HG02571 (cell line): ENCODE measurements at regions not wholly inside any gene's neighbourhood (a gene's known extent, or its start where the extent isn't known, plus 50 kb on each side); places are given as distances from the start of the nearest gene placed in this dataset.

Experiments used
- ATAC-seq: cut with Tn5 transposase; IDR thresholded peaks from one replicate; pipeline ENCODE4 v1.9.1; 2021; ENCODE audit warnings: mild to moderate bottlenecking, moderate library complexity; ENCODE audit not compliant: unreplicated experiment

- ATAC-seq, result no peak
Observed at GRCh38 chr11:91773090-91773489, 451.5 kb upstream of the FAT3 start.

GRCh38 chr11:91771961-91772360 is 452.7 kb upstream of the FAT3 start:
- no peak for ATAC-seq

GRCh38 chr11:91768783-91769182 is 455.8 kb upstream of the FAT3 start:
- ATAC-seq, result no peak

GRCh38 chr11:91763331-91763730 is 461.3 kb upstream of the FAT3 start:
- no peak for ATAC-seq

GRCh38 chr11:91761406-91762025 is 463.1 kb upstream of the FAT3 start:
- ATAC-seq, result no peak

GRCh38 chr11:91756829-91757480 is 467.7 kb upstream of the FAT3 start:
- no peak for ATAC-seq

- no peak for ATAC-seq
Observed at GRCh38 chr11:91755951-91756707, 468.5 kb upstream of the FAT3 start.

- ATAC-seq, result no peak
Observed at GRCh38 chr11:91755526-91755925, 469.1 kb upstream of the FAT3 start.

- ATAC-seq, result no peak
Observed at GRCh38 chr11:91749251-91749650, 475.4 kb upstream of the FAT3 start.

- ATAC-seq, result no peak
Observed at GRCh38 chr11:91742155-91742554, 482.5 kb upstream of the FAT3 start.

- no peak for ATAC-seq
Observed at GRCh38 chr11:91731051-91731450, 493.6 kb upstream of the FAT3 start.

- no peak for ATAC-seq
Observed at GRCh38 chr11:91730620-91731019, 494.0 kb upstream of the FAT3 start.

- ATAC-seq, result no peak
Observed at GRCh38 chr11:91730057-91730456, 494.6 kb upstream of the FAT3 start.

GRCh38 chr11:91717169-91717568 is 507.4 kb upstream of the FAT3 start:
- ATAC-seq, result no peak

GRCh38 chr11:91707652-91708482 is 516.8 kb upstream of the FAT3 start:
- ATAC-seq, result no peak

GRCh38 chr11:91703042-91703441 is 521.6 kb upstream of the FAT3 start:
- no peak for ATAC-seq

- ATAC-seq, result no peak
Observed at GRCh38 chr11:91700854-91701253, 523.8 kb upstream of the FAT3 start.

GRCh38 chr11:91698845-91699244 is 525.8 kb upstream of the FAT3 start:
- ATAC-seq, result no peak

GRCh38 chr11:91694331-91694730 is 530.3 kb upstream of the FAT3 start:
- no peak for ATAC-seq

- no peak for ATAC-seq
Observed at GRCh38 chr11:91691872-91692271, 532.7 kb upstream of the FAT3 start.

- ATAC-seq, result no peak
Observed at GRCh38 chr11:91688672-91689071, 535.9 kb upstream of the FAT3 start.
